RWPE2 (cell line): ENCODE measurements at regions not wholly inside any gene's neighbourhood (a gene's known extent, or its start where the extent isn't known, plus 50 kb on each side); places are given as distances from the start of the nearest gene placed in this dataset.

Experiments used
- ATAC-seq: fragments of 200-7000 bp; cut with Tn5 transposase; 3 replicates; pipeline ENCODE4 v1.9.1; 2021; ENCODE audit warnings: low read depth
- DNase-seq: peaks from one replicate; pipeline ENCODE4 v3.0.0-alpha.2; 2020; ENCODE audit warnings: low spot score
- H3K27ac ChIP-seq: fragments of 450-650 bp; 2 replicates; pipeline ENCODE4 v1.5.1; 2017; ENCODE audit warnings: mild to moderate bottlenecking; ENCODE audit not compliant: poor library complexity, severe bottlenecking
- H3K27me3 ChIP-seq: fragments of 250-450 bp; sonication (Bioruptor Pico); 2 replicates; pipeline ENCODE4 v1.5.1; 2021; ENCODE audit warnings: mild to moderate bottlenecking, moderate library complexity; ENCODE audit not compliant: insufficient read depth, poor library complexity, severe bottlenecking
- H3K36me3 ChIP-seq: fragments of 250-450 bp; sonication (Bioruptor Pico); 2 replicates; pipeline ENCODE4 v1.5.1; 2020; ENCODE audit warnings: low read depth, mild to moderate bottlenecking, moderate library complexity
- H3K4me1 ChIP-seq: fragments of 250-450 bp; sonication (Bioruptor Pico); 2 replicates; pipeline ENCODE4 v1.5.1; 2021; ENCODE audit warnings: mild to moderate bottlenecking, moderate library complexity; ENCODE audit not compliant: insufficient read depth, poor library complexity, severe bottlenecking
- H3K4me3 ChIP-seq: fragments of 250-450 bp; sonication (Bioruptor Pico); 2 replicates; pipeline ENCODE4 v1.5.1; 2021; ENCODE audit warnings: mild to moderate bottlenecking, moderate library complexity; ENCODE audit not compliant: severe bottlenecking
- H3K9me3 ChIP-seq: fragments of 250-450 bp; sonication (Bioruptor Pico); 2 replicates; pipeline ENCODE4 v1.5.1; 2021; ENCODE audit warnings: mild to moderate bottlenecking, moderate library complexity; ENCODE audit not compliant: severe bottlenecking
- CTCF ChIP-seq: fragments of 450-650 bp; IDR thresholded peaks from one replicate; pipeline ENCODE4 v1.5.1; 2017; ENCODE audit warnings: mild to moderate bottlenecking, moderate library complexity; ENCODE audit not compliant: poor library complexity, severe bottlenecking

GRCh38 chr2:14684516-14684915 lies 52.0 kb downstream of the LRATD1 start:
- H3K27ac ChIP-seq: no peak overlapping the region
- H3K27me3 ChIP-seq: no peaks in the 10 kb centered on the region
- H3K4me3 ChIP-seq: no peak overlapping the region
- DNase-seq (no peak), ATAC-seq (no peak)
- no peaks in the 10 kb centered on the region for H3K9me3 ChIP-seq
- H3K4me1 ChIP-seq: no peaks in the 10 kb centered on the region
- no peaks in the 10 kb centered on the region for H3K36me3 ChIP-seq
- TF ChIP-seq CTCF: no peak

- no peak for TF ChIP-seq CTCF
- DNase-seq (no peak), ATAC-seq (peak; percentile 41; the same call in 2 of the 3 replicates)
Measured at GRCh38 chr2:14690926-14691325, 58.4 kb downstream of the LRATD1 start.

GRCh38 chr2:14693874-14694273 lies 61.4 kb downstream of the LRATD1 start:
- ATAC-seq: no peak
- H3K4me3 ChIP-seq: no peak overlapping the region
- H3K27ac ChIP-seq: no peak overlapping the region
- no peaks in the 10 kb centered on the region for H3K27me3 ChIP-seq
- no peaks in the 10 kb centered on the region for H3K9me3 ChIP-seq
- no peaks in the 10 kb centered on the region for H3K4me1 ChIP-seq
- no peak for TF ChIP-seq CTCF
- no peak for DNase-seq
- no peaks in the 10 kb centered on the region for H3K36me3 ChIP-seq

More at GRCh38 chr2:14690926-14691325, 58.4 kb downstream of the LRATD1 start:
- Histone ChIP-seq H3K4me1 (no peaks in the 10 kb centered on the region), H3K27ac (no peak overlapping the region), H3K36me3 (no peaks in the 10 kb centered on the region), H3K27me3 (no peaks in the 10 kb centered on the region), H3K9me3 (no peaks in the 10 kb centered on the region), H3K4me3 (no peak overlapping the region)

DNA sequence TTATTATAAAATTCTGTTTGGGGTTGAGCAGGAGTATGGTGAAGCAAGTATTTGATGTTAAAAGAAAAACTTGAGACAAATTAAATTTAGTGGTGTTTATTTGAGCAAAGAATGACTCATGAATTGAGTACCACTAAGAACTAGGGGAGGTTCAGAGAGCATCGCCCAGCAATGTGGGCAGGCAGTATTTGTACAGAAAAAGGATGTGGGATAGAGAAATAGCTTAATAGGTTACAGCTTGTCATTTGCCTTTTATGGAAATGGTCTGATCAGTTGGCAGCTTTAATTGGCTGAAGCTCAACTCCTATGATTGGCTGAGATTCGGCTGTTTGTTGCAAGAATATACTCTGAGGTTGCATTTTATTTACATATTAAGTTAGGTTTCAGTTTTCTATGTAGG lies 68.2 kb downstream of the LRATD1 start:
- Histone ChIP-seq H3K9me3 (no peaks in the 10 kb centered on the region), H3K27me3 (no peaks in the 10 kb centered on the region), H3K36me3 (no peaks in the 10 kb centered on the region), H3K4me3 (no peak overlapping the region), H3K27ac (no peak overlapping the region), H3K4me1 (no peaks in the 10 kb centered on the region)
- DNase-seq (no peak), ATAC-seq (peak; percentile 38; the same call in 1 of the 3 replicates)
- TF ChIP-seq CTCF: no peak

GRCh38 chr2:14702258-14702657 lies 69.7 kb downstream of the LRATD1 start:
- TF ChIP-seq CTCF: no peak
- Histone ChIP-seq H3K27me3 (no peaks in the 10 kb centered on the region), H3K27ac (no peak overlapping the region), H3K9me3 (no peaks in the 10 kb centered on the region), H3K4me1 (no peaks in the 10 kb centered on the region), H3K4me3 (no peak overlapping the region), H3K36me3 (no peaks in the 10 kb centered on the region)
- DNase-seq (no peak), ATAC-seq (no peak)
